Loucy (cell line): ENCODE measurements at regions not wholly inside any gene's neighbourhood (a gene's known extent, or its start where the extent isn't known, plus 50 kb on each side); places are given as distances from the start of the nearest gene placed in this dataset.

Experiments used
- H2AFZ ChIP-seq: fragments of 200-600 bp; sonication (generic); 2 replicates; pipeline ENCODE4 v1.6.0; 2016; ENCODE audit warnings: antibody characterized with exemption, mild to moderate bottlenecking, low read length, moderate library complexity
- H3F3A ChIP-seq: fragments of 200-600 bp; 2 replicates; pipeline ENCODE4 v1.6.0; 2016; ENCODE audit warnings: antibody characterized with exemption, low read depth, mild to moderate bottlenecking
- H3K27me3 ChIP-seq: fragments of 200-600 bp; sonication (generic); 2 replicates; pipeline ENCODE4 v1.6.1; 2014; ENCODE audit warnings: low read length, mild to moderate bottlenecking; ENCODE audit not compliant: insufficient read depth, poor library complexity, severe bottlenecking
- H3K36me3 ChIP-seq: fragments of 200-600 bp; sonication (generic); 2 replicates; pipeline ENCODE4 v1.6.1; 2016; ENCODE audit warnings: low read length; ENCODE audit not compliant: insufficient read depth
- H3K4me1 ChIP-seq: fragments of 200-600 bp; sonication (generic); 2 replicates; pipeline ENCODE4 v1.5.1; 2014; ENCODE audit warnings: low read length, mild to moderate bottlenecking; ENCODE audit not compliant: insufficient read depth, poor library complexity, severe bottlenecking
- H3K4me2 ChIP-seq: fragments of 200-600 bp; sonication (generic); 2 replicates; pipeline ENCODE4 v1.6.0; 2014; ENCODE audit warnings: antibody characterized with exemption, low read length, low read depth, mild to moderate bottlenecking; ENCODE audit not compliant: poor library complexity, severe bottlenecking
- H3K4me3 ChIP-seq: fragments of 200-600 bp; sonication (generic); 2 replicates; pipeline ENCODE4 v1.5.1; 2014; ENCODE audit warnings: low read length, mild to moderate bottlenecking, mixed read lengths; ENCODE audit not compliant: poor library complexity, severe bottlenecking
- H3K79me2 ChIP-seq: fragments of 200-600 bp; sonication (generic); 2 replicates; pipeline ENCODE4 v1.6.1; 2014; ENCODE audit warnings: low read length; ENCODE audit not compliant: insufficient read depth
- H3K9ac ChIP-seq: fragments of 200-600 bp; sonication (generic); 2 replicates; pipeline ENCODE4 v1.6.0; 2014; ENCODE audit warnings: mild to moderate bottlenecking, low read depth, low read length, moderate library complexity; ENCODE audit not compliant: poor library complexity, severe bottlenecking
- H3K9me2 ChIP-seq: fragments of 200-600 bp; sonication (generic); replicated peaks from 2 replicates; pipeline ENCODE4 v1.6.1; 2016; ENCODE audit warnings: low read depth, low read length, mixed read lengths
- H3K9me3 ChIP-seq: fragments of 200-600 bp; sonication (generic); 2 replicates; pipeline ENCODE4 v1.6.1; 2014; ENCODE audit warnings: mild to moderate bottlenecking, antibody characterized with exemption, low read length, low read depth; ENCODE audit not compliant: insufficient read depth
- H4K20me1 ChIP-seq: fragments of 200-600 bp; sonication (generic); 2 replicates; pipeline ENCODE4 v1.6.0; 2014; ENCODE audit warnings: antibody characterized with exemption, low read length, mild to moderate bottlenecking; ENCODE audit not compliant: insufficient read depth, poor library complexity, severe bottlenecking
- CTCF ChIP-seq: fragments of 200-600 bp; sonication (generic); conservative IDR thresholded peaks from 2 replicates; pipeline ENCODE4 v1.5.1; 2014; ENCODE audit warnings: mild to moderate bottlenecking, antibody characterized with exemption, low read length
- EZH2phosphoT487 ChIP-seq: fragments of 200-600 bp; IDR thresholded peaks from 2 replicates; pipeline ENCODE4 v1.6.1; 2018; ENCODE audit warnings: antibody characterized with exemption, mild to moderate bottlenecking, moderate library complexity, borderline replicate concordance

DNA sequence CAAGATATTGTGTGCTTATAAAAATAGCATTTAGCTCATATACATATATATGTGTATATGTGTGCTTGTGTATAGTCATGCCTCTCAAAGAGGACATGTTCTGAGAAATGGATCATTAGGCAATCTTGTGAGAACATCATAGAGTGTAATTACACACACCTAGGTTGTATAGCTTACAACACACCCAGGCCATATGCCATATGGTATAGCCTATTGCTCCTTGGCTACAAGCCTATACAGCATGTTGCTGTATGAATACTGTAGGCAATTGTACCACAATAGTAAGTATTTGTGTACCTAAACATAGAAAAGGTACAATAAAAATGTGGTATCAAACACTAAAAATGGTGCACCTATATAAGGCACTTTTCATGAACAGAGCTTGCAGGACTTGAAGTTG lies 1510.5 kb upstream of the LRRTM3 start:
- no peak overlapping the region for H2AFZ ChIP-seq
- H3F3A ChIP-seq: no peaks in the 10 kb centered on the region
- H4K20me1 ChIP-seq: no peaks in the 10 kb centered on the region
- H3K27me3 ChIP-seq: no peaks in the 10 kb centered on the region
- TF ChIP-seq EZH2phosphoT487 (no peak), CTCF (no peak)
- H3K4me3 ChIP-seq: no peak overlapping the region
- no peak overlapping the region for H3K9ac ChIP-seq
- H3K79me2 ChIP-seq: no peaks in the 10 kb centered on the region
- H3K4me2 ChIP-seq: no peak overlapping the region
- H3K9me3 ChIP-seq: no peaks in the 10 kb centered on the region
- no peaks in the 10 kb centered on the region for H3K4me1 ChIP-seq
- no peaks in the 10 kb centered on the region for H3K9me2 ChIP-seq
- H3K36me3 ChIP-seq: no peaks in the 10 kb centered on the region

DNA sequence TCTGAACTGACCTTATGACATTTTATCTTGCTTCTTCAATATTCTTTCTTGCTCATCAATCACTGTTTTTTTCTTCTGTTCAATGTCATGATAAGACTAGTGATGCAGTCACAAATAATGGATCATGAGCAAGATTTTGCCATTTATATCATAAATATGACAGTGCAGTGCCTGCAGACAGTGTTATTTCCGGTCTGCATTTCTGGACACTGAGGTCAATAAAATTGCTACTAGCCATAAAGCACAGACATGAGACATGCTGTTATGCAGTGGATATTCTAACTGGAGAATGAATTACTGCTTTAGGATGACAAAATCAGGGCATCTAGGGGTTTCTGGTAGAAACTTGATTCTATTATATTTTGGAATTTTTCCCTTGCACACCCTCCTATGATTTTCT lies 1509.7 kb upstream of the LRRTM3 start:
- no peaks in the 10 kb centered on the region for H3K36me3 ChIP-seq
- no peaks in the 10 kb centered on the region for H4K20me1 ChIP-seq
- TF ChIP-seq CTCF: no peak
- no peak for TF ChIP-seq EZH2phosphoT487
- no peaks in the 10 kb centered on the region for H3K9me2 ChIP-seq
- H2AFZ ChIP-seq: no peak overlapping the region
- H3K9ac ChIP-seq: no peak overlapping the region
- no peaks in the 10 kb centered on the region for H3F3A ChIP-seq
- no peaks in the 10 kb centered on the region for H3K4me1 ChIP-seq
- no peaks in the 10 kb centered on the region for H3K79me2 ChIP-seq
- H3K4me2 ChIP-seq: no peak overlapping the region
- no peak overlapping the region for H3K4me3 ChIP-seq
- H3K27me3 ChIP-seq: no peaks in the 10 kb centered on the region
- no peaks in the 10 kb centered on the region for H3K9me3 ChIP-seq

- H3K27me3 ChIP-seq: no peaks in the 10 kb centered on the region
- TF ChIP-seq CTCF (no peak), EZH2phosphoT487 (no peak)
- H3K4me2 ChIP-seq: no peak overlapping the region
- no peaks in the 10 kb centered on the region for H3K9me3 ChIP-seq
- no peak overlapping the region for H3K4me3 ChIP-seq
- no peaks in the 10 kb centered on the region for H3K4me1 ChIP-seq
- no peak overlapping the region for H3K9ac ChIP-seq
- H2AFZ ChIP-seq: no peak overlapping the region
- H3K79me2 ChIP-seq: no peaks in the 10 kb centered on the region
- H3F3A ChIP-seq: no peaks in the 10 kb centered on the region
- no peaks in the 10 kb centered on the region; the same call in 1 of the 2 replicates for H3K9me2 ChIP-seq
- H3K36me3 ChIP-seq: no peaks in the 10 kb centered on the region
- H4K20me1 ChIP-seq: no peaks in the 10 kb centered on the region
These were observed 1506.2 kb upstream of the LRRTM3 start for GRCh38 chr10:65419629-65420028.
